Breast epithelium (tissue), 3 donors: ENCODE measurements at regions not wholly inside any gene's neighbourhood (a gene's known extent, or its start where the extent isn't known, plus 50 kb on each side); places are given as distances from the start of the nearest gene placed in this dataset.

Experiments used
- POLR2AphosphoS5 ChIP-seq, 3 donors: sonication (generic); formaldehyde crosslinking; IDR thresholded peaks; one replicate each; pipeline ENCODE4 v1.6.1; 2017; ENCODE audit warnings: antibody characterized with exemption in 3 of 3
- TF ChIP-seq, protein P1 (sequence below), 3 donors: fragments of 450-650 bp; IDR thresholded peaks; one replicate each; pipeline ENCODE4 v1.5.1; 2016 to 2017; ENCODE audit warnings: antibody characterized with exemption in 3 of 3, mild to moderate bottlenecking in 3 of 3, moderate library complexity in 3 of 3

DNA sequence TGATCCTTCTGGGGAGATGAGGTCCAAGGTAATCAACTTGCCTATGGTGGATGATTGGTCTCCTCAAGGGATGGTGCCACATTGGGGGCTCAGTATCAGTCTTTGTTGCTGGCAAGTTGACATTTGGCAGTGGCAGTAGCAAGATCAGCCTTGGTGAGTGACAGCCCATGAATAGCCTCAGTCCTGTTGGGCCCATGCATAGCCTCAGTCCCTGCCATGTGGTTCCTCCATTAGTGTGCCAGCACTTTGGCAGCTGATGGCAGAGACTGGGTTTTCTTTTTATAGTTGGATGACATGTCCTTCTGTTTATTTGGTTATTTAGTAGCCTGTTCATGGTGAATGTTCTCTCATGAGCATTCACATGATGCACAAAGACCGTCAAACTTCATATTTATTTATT, 179.6 kb downstream of the CBLN1 start:
- TF ChIP-seq, protein P1, sequence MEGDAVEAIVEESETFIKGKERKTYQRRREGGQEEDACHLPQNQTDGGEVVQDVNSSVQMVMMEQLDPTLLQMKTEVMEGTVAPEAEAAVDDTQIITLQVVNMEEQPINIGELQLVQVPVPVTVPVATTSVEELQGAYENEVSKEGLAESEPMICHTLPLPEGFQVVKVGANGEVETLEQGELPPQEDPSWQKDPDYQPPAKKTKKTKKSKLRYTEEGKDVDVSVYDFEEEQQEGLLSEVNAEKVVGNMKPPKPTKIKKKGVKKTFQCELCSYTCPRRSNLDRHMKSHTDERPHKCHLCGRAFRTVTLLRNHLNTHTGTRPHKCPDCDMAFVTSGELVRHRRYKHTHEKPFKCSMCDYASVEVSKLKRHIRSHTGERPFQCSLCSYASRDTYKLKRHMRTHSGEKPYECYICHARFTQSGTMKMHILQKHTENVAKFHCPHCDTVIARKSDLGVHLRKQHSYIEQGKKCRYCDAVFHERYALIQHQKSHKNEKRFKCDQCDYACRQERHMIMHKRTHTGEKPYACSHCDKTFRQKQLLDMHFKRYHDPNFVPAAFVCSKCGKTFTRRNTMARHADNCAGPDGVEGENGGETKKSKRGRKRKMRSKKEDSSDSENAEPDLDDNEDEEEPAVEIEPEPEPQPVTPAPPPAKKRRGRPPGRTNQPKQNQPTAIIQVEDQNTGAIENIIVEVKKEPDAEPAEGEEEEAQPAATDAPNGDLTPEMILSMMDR (IDR thresholded peaks at IDR 0.05): no peak
- TF ChIP-seq POLR2AphosphoS5 (IDR thresholded peaks at IDR 0.05): no peak
